ENCODE measurements at regions not wholly inside any gene's neighbourhood (a gene's known extent, or its start where the extent isn't known, plus 50 kb on each side); places are given as distances from the start of the nearest gene placed in this dataset.
"Not testable (repeated sequence)": the region's sequence is repeated elsewhere in the genome, so short reads cannot be mapped to it uniquely, and the experiment has no call there.

DNA sequence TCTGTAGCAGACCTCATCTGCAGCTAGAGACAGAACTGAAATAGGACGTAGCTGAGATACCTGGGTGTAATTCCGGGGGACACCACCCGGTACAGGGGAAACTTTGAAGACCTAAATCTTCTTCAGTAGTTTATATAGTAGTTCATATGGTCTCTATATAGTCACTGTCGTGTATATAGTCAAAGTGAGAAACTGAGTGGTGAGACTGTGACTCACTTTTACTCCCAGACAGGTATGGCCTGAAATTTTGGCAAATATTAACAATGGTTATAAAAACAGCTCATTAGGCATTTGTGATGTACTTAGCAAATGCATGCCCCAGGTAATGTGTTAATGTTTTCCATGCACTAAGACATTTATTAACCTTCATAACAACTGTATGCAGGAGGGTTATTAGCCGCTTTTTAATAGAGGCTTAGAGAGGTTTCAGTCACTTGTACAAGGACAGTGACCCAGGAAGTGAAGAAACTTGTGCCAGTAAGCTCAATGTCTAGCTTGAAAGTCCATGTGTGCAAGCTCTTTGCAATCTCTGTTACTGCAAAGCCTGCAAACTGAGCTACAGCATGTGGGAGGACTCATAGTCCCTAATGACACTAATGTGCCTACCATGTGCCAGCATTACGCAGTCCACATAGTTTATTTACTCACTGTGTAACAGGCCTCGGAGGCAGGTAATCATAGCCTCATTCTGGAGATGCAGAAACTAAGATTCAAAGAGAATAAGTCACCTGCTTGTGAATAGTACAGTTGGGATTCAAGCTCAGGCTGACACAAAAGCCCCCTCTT lies 165.4 kb upstream of the CHD6 start:
- DNase-seq: no peak

DNA sequence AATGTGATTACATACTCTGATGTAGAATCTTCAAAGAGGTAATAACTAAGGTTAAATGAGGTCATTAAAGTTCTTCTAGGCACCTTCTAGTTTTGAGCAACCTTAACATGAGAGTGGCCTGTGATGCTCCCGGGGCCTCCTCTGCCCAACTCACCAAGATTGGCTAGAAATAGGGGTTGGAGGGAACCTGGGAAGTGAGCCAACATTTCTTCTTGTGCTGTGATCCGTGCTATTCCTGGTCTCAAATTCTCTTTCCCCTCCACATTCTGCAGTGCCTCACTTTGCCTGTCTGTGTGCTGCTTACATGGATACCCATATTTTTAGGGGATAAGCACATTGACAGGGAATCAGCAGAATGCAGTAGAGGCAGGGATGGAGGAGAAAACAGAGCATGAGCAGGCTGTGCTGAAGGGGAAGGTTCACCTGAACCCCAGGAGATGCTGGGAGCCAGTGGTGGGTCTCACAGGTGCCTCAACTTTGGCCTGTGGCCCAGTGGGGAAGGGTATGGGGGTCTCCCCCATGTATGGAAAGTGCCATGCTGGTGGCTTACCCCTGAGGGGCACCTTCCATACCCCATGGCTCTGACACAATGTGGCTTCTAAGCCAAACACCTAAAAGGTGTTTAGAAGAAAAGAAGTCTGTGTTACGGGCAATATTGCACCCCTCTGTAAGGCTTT lies 164.7 kb upstream of the CHD6 start:
- DNase-seq: no peak

DNA sequence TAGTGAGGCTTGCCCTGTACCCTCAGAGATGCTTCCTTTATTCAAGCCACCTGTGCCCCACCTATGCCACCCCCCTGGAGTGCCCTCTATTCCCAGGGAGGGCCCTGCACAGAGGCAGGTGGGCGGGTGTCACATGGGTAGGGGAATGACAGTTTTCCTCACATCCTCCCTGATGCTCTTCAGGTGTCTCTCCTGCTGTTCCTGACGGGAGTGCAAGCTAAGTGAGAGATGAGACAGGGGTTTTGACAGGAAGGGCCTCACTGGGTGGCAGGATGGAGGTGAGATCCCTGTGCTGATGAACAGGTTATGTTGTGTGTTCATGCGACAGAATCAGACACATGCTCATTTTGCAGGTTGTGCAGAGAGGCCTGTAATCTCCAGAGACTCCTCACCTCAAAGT lies 164.1 kb upstream of the CHD6 start:
- DNase-seq: no peak

DNA sequence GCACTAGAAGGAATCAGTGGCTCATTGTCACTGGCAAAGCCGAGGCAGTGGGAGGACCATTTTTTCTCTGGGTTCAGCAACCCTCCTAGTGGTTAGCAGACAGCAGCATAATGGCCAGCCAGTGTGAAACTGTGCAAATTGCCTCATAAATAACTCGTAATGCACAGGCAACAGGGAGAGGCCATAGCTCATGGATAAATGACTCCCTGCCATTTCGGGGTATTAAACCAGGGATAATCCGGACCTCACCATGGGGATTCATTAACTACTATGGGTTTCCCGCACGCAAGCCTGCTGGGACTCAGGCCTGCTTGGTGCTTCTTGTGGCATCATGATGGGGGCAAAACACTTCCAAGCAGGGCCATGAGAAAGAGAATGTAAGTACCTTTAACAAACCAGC lies 158.2 kb upstream of the CHD6 start:
- no peak for DNase-seq

DNA sequence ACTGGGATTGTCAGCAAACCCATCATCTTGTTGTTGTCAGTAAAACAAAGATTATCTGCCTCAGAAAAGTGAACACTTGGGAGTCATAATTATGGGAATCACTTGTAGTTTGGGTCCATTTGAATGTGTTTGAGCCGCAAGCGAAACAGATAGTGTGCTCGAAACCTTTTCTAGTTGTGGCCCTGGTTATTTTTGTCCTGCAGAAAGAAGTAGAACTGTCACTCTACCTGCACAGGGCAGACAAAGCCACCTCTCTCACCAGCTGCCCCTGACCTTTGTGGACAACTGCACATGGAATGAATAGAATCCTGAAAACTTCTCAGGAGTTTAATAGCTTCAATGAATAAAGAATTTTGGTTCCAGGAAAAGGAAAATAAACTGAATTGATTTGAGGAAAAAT lies 156.1 kb upstream of the CHD6 start:
- no peak for DNase-seq

DNA sequence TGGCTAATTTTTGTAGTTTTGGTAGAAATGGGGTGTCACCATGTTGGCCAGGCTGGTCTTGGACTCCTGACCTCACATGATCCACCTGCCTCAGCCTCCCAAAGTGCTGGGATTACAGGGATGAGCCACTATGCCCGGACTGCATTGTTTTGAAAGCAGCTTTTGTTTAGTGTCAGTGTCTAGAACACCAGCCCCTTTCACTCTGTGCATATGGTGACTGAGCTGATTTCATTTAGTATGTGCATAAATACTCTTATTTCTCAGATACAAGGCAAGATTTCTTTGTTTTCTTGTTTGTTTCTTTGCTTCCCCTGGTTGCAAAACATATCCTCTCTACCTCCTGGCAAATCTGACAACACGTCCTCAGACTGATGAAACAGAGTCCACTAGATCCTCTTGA lies 152.8 kb upstream of the CHD6 start:
- DNase-seq: no peak

DNA sequence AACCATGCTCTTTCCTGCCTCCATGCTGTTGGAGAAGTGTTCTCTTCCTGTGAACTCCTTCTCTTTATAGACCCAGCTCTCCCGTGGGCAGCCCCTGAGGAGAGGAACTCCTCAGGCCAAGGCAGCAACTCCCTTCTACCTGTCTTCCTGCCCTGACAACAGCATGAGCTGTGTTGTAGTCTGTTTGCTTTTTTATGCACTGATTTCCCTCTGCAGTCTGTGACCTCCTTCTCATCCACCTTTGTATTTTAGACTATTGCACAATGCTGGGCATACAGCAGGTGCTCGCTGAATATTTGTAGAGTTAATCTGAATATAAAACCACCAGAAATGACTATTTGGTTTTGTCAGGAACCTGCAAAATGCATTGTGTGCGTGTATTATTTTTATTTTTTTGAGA lies 152.2 kb upstream of the CHD6 start:
- DNase-seq: no peak

DNA sequence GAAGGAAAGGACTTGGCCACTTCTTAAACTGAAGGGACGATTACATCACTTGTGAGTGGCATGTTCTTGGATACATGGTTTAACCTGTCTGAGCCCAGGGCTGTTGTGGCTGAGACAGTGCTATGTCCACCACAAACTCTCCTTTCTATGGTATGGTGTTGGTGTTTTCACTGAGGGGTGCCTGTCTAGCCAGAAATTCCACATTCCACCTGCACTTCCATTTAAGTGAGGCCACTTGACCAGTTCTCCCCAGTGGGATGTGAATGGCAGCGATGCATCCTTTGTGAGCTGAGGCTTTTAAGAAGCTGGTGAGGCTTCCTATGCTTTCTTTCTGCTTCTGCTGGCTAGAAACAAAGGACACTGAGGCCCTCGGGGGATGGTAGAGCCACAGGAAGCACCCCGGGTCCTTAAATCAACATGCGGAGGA lies 151.4 kb upstream of the CHD6 start:
- no peak for DNase-seq

DNA sequence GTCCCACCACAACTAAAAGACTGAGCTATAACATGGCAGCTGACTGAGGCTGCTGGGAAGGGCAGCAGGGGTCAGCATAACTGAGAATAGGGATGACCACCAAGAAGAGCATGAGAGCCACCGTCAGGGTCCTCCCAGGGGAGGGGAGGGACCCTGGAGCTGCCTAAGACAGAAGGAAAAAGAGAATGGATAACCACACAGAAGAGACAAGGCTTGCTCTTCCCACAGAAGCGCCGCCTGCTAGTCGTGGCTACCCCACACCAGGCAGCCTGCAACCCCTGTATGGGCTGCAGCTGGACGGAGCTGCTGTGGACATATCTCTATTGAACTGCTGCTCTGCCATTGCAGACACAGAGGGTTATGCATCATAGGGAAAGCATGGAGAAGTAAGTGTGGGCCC lies 132.0 kb upstream of the CHD6 start:
- DNase-seq: no peak

DNA sequence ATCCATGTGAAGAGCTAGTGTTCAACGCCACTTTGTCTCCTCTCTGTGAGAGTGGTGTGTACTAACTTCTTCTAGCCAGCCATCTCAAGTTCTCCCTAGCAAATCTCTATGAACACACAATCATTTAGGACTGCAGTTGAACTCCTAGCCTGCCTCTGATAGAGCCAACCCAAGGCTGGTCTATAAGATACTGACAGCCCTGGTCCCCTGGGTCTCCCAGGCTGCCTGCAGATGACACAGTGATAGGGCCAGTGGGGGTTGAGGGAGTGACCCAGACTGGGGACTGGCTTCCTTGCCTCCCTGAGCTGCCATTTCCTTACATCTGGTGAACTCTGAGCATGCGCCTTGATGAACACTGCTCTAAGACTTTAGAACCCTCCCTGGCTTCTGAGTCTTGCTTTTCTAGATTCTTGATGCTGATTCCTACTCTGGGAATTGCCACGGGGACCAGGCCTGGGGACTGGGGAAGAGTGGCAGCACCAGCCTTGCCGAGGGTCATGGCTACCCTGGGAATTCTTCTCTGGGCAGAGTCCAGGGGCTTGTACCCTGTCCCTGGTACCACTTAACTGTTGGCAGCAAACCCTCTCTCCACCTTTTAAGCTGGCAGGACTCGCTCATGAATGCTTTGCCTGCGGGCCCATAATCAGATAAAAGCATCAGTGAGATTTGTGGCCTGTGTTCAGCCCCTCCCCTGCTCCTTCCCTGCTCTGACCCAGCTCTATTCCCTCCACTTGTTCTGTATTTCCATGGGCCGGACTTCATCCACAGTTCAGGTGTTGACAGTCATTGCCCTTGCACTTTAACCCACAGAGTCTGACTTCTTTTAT lies 130.8 kb upstream of the CHD6 start:
- DNase-seq: no peak

DNA sequence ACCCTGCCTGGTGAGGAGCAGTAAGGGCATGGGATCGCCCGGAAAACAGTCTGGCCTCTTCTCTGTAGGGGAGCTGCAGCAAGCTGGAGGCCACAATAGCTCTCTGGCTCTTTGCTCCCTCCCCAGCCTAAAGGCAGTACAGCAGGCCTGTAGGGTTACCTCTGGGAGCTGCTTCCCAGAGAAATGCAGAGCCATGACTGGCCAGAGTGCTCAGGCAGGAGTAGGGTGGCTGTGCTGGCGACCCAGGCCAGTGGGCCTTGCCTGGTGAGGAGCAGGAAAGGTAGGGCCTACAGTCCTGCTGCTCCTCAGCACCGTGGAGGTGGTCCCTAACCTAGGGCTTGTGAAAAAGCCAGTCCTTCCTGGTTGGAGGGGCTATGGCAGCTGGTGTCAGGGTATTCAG lies 129.9 kb upstream of the CHD6 start:
- DNase-seq: no peak

DNA sequence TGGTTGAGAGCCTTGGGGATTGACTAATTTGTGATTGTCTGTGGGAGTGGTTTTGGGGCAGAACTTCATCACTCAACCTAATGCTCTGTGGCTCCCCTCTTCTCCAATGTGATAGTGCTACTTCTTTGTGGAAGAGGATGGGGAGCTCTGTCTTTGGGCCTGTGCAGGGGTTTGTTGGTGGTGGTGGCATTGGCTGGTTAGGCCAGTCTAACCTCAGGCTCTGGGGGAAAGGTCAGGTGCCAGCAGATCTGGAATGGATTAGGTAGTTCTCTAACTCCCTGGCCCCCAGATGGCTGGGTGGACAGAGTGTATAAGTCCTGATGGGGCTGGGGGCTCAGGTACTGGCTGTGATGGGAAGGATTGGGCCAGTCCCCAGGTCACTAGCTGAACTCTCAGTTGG lies 129.0 kb upstream of the CHD6 start:
- DNase-seq: no peak

DNA sequence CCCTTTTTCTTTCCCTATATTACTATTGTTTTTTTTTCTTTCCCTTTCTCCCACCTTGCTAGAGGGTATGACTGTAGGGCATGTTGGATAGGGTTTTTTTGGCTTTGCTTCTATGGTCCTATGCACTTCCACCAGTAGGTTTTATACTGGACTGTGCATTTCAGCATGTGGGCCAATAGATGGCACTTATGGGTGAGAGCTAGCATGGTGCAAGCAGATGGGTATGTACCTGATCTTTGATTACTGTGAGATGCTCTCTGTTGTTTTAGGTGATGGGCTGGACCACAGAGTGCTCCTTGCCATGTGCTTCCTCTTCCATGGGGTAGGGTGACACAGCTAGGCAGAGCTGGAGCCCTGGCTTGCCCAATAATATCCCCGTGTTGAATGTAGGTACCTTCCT lies 128.5 kb upstream of the CHD6 start:
- no peak for DNase-seq

DNA sequence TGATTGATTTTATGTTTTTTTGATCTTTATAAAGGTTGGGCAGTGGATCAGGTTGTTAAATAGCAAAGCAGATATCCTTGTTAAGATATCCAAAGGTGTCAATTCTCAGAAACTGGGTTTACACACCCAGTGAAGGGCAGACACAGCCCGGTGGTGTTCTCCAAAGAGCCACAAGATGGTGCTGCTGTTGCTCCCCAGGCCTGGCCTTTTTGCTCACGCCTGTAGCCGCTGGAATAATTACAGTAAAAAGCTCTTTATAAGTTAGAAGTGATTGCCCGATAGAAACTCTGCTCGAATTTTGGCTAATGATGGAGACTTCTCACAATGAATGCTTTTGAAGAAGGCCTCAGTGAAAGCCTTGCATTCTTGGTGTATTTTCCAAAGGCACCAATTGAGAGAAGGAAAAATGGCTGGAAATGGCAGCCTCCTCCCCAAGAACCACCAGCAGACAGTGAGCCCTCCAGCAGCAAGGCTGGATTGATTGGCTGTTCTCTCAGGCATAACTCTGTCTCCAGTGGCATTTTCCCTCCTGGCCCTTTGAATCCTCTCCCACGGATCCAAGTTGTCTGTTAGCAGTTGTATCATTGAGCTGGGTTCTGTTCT lies 120.5 kb upstream of the CHD6 start:
- DNase-seq: no peak

DNA sequence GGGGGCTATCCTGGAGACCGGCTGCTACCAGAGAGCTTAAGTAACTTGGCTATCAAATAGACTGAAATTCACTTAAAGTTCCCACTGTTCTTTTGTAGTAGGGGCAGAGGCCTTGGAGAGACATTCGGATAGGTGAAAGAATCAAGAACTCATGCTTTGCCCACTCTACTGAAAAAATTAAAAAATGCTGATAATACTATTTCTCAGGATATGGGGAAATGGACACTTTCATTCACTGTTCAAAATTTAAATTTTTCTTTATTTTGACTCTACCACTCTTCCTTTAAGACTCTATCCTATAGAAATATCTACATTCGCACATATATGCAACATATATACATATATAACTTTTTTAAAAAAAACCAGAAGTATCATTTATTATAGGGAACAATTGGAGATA lies 117.8 kb upstream of the CHD6 start:
- no peak for DNase-seq

DNA sequence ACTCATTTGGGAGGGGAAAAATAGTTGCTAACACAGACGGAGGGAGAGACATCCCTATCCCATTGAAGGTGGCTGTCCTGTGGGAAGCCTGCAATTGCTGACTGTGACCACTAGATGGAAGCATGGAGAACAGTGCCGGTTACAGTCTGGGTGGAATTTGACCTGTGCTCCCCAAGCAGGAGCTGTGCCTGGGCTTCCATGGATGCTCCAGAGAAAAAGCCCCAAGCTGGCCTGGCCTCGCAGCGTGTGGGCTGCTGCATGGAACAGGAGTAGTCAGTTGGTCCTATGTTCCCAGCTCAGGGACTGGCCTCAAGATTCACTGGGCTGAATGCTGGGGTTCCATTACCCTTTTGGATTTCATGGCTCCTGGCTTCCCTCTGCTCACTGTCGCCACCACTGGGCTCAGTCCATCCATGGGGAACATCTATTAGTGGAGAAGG lies 116.3 kb upstream of the CHD6 start:
- no peak for DNase-seq

DNA sequence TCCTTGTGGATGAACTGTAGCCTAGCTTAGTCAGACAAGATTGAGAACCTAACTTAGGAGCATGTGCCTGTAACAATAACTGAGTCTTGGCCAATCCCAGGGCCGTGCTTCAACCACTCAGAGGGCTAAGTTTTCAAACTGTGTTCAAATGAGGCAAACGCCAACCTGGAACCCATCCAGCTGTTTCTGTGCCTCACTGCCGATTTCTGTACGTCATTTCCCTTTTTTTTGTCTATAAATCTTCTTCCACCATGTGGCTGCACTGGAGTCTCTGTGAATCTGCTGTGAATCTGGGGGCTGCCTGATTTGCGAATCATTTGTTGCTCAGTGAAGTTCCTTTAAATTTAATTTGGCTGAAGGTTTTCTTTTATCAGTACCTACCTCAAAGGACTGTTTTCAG lies 115.0 kb upstream of the CHD6 start:
- DNase-seq: no peak

DNA sequence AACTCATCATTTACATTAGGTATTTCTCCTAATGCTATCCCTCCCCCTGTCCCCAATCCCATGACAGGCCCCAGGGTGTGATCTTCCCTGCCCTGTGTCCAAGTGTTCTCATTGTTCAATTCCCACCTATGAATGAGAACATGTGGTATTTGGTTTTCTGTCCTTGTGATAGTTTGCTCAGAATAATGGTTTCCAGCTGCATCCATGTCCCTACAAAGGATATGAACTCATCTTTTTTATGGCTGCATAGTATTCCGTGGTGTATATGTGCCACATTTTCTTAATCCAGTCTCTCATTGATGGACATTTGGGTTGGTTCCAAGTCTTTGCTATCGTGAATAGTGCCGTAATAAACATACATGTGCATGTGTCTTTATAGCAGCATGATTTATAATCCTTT lies 113.0 kb upstream of the CHD6 start:
- DNase-seq: not testable (repeated sequence)

DNA sequence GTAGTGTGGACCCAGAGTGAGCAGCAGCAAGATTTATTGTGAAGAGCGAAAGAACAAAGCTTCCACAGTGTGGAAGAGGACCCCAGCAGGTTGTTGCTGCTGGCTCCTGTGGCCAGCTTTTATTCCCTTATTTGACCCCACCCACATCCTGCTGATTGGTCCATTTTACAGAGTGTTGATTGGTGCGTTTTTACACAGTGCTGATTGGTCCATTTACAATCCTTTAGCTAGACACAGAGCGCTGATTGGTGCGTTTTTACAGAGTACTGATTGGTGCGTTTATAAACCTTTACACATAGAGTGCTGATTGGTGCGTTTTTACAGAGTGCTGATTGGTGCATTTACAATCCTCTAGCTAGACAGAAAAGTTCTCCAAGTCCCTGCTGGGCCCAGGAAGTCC lies 109.5 kb upstream of the CHD6 start:
- not testable (repeated sequence) for DNase-seq

DNA sequence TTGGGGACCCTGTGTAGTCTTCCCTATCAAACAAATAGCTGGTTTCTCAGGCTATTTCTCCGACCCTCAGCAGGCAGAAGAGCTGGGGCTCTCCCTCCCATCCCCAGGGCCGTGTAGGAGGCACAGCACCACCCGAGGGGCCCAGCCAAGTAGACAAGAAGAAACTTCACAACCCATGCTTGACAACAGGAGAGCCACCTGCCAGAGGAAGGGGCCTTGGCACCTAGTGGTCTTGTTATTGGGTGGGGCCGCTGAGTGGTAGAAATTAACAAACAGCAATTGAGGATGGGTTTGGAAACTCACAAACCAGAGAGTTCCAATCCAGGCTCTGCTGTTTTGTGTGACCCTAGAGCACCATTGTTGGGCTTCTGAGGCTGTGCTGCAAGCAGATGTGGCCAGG lies 108.5 kb upstream of the CHD6 start:
- DNase-seq: no peak

DNA sequence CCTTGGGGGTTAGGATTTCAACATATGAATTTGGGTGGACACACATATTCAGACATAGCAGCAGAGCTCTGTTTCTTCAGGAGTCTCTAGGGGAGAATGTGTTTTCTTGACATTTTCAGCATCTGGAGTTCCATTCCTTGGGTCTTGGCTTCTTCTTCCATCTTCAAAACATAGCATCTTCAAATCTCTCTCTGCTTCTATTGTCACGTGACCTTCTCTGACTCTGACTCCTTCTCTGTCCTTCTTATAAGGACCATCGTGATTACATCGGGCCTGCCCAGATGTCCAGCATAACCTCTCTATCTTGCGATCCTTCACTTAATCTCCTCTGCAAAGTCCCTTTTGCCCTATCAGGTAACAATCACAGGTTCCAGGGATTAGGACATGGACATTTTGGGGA lies 101.0 kb upstream of the CHD6 start:
- no peak for DNase-seq

DNA sequence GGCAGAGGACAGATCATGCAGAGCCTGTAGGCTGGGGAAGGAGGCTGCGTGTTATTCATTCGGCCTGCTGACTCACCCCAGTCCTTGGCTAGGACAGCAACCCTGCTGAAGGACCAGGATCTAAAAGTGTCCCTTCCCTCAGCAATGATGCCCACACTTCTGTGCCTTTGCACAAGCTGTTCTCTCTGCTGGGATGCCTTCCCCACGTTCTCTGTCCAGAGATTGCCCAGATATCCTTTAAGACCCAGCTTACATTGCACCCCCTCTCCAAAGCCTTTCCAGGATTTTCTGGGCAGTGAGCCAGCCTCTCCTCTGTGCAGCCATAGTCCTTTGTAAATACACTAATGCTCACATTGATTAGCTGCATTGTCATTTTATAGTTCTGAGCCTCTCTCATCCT lies 99.3 kb upstream of the CHD6 start:
- DNase-seq: no peak

DNA sequence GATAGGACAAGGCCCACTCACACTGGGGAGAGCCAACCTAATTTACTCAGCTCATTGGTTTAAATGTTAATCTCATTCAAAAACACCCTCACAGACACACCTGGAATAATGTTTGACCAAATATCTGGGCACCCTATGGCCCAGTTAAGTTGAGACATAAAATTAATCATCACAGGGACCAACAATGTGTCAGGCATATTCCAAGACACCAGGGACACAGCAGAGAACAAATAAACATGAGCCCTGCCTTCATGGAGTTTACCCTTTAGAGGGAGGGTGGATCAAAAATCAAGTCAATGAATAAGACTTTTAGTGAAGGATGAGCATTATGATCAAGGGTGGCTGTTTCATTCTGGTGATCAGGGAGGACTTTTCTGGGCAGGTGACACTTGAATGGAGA lies 98.7 kb upstream of the CHD6 start:
- DNase-seq: no peak

DNA sequence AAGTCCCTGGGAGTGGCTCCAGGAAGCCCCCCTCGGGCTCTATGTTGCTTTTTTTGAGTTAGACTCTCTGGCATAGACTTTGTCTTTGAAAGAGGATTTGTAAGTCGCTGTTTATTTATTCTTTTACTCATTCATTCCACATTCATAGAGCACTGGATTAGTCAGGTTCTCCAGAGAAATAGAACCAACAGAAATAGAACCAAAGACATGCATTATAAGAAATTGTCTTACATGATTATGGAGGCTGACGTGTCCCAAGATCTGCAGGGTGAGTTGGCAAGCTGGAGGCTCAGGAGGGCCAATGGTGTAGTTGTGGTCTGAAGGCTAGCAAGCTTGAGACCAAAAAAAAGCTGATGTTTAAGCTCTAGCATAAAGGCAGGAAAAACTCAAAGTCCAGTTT lies 98.3 kb upstream of the CHD6 start:
- DNase-seq: no peak

All from NK-92 treated with Interleukin-12 subunit alpha and Interleukin-12 subunit beta, amount 100 ng/mL, for 24 hours (cell line).